NCI-H446 (cell line): ENCODE measurements at regions not wholly inside any gene's neighbourhood (a gene's known extent, or its start where the extent isn't known, plus 50 kb on each side); places are given as distances from the start of the nearest gene placed in this dataset.

Experiments
- DNase-seq, 2 experiments: peaks; one replicate each; lab custom pipeline; 2025; lab: John Stamatoyannopoulos, UW

GRCh38 chr1:95167503-95167902 lies 50.3 kb downstream of the TLCD4 start:
- peak in 1 of 2 experiments; percentile 67 for DNase-seq

GRCh38 chr1:95168028-95168427 lies 50.9 kb downstream of the TLCD4 start:
- DNase-seq, result no peak

- DNase-seq, result no peak
Measured at GRCh38 chr1:95168761-95169351, 51.7 kb downstream of the TLCD4 start.

GRCh38 chr1:95169548-95169947 lies 52.4 kb downstream of the TLCD4 start:
- no peak for DNase-seq

GRCh38 chr1:95171270-95172245 lies 54.4 kb downstream of the TLCD4 start:
- peak; percentile 14 to 70 for DNase-seq

GRCh38 chr1:95176861-95177260 lies 57.1 kb upstream of the RWDD3 start:
- DNase-seq, result no peak

GRCh38 chr1:95179205-95179986 lies 54.6 kb upstream of the RWDD3 start:
- peak in 1 of 2 experiments; percentile 75 for DNase-seq

GRCh38 chr1:95180371-95180770 lies 53.6 kb upstream of the RWDD3 start:
- no peak for DNase-seq

- DNase-seq, result no peak
Measured at GRCh38 chr1:95181096-95181495, 52.9 kb upstream of the RWDD3 start.

- no peak for DNase-seq
Measured at GRCh38 chr1:95183952-95184351, 50.1 kb upstream of the RWDD3 start.
